ENCODE measurements at regions not wholly inside any gene's neighbourhood (a gene's known extent, or its start where the extent isn't known, plus 50 kb on each side); places are given as distances from the start of the nearest gene placed in this dataset.
"Not testable (repeated sequence)": the region's sequence is repeated elsewhere in the genome, so short reads cannot be mapped to it uniquely, and the experiment has no call there.

DNA sequence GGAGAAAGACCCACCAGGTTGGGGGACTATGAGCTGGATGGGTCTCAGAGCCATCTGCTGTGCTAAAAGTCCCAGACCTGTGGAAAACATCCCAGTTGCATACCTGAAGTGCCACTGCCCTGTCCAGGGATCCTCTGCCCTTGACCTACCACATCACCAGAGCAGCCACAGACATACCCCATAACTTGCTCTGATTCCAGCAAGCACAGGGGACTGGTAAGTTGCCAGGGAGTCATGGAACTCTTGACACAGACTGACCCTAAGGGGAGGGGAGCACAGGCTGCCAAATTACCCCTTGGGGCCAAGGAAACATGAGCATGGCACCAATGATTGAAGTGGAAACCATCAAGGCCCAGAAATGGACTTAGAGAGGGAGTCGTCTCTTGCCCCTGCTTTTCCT, 1335.1 kb upstream of the ALCAM start:
- no peak for TF ChIP-seq CTCF (IDR thresholded peaks at IDR 0.05; ENCODE audit: insufficient read depth, low read depth, low read length, missing control alignments)
- DNase-seq (ENCODE audit: low read depth): no peak
- no peak overlapping the region for H3K4me3 ChIP-seq (ENCODE audit: low read depth, low read length)

GRCh38 chr3:104032283-104032682, 1334.4 kb upstream of the ALCAM start:
- H3K4me3 ChIP-seq (ENCODE audit: low read depth, low read length): no peak overlapping the region
- DNase-seq (ENCODE audit: low read depth): no peak
- TF ChIP-seq CTCF (IDR thresholded peaks at IDR 0.05; ENCODE audit: insufficient read depth, low read depth, low read length, missing control alignments): no peak

- no peak for TF ChIP-seq CTCF (IDR thresholded peaks at IDR 0.05; ENCODE audit: insufficient read depth, low read depth, low read length, missing control alignments)
- H3K4me3 ChIP-seq (ENCODE audit: low read depth, low read length): no peak overlapping the region
- no peak for DNase-seq (ENCODE audit: low read depth)
Observed at GRCh38 chr3:104040896-104041295, 1325.8 kb upstream of the ALCAM start.

GRCh38 chr3:104043001-104043543, 1323.6 kb upstream of the ALCAM start:
- not testable (repeated sequence) for H3K4me3 ChIP-seq (ENCODE audit: low read depth, low read length); DNase-seq (ENCODE audit: low read depth)

DNA sequence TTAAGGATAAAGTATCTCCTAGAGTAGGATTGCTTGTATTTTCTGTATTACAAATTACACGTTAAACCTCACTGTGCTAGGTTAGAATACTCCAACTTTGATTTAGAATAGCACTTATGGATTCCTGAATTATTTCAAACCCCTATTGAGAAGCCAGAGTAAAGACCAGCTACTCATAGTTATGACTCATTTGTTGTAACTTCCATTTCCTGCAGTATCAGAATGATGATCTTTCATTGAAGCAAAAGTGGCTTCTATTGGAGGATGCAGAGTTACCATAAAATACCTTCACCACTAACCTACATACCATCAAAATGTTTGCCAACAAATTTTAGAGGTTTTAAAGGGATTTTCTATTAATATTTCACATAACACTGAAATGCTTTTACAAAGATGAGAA, 1322.7 kb upstream of the ALCAM start:
- TF ChIP-seq CTCF (IDR thresholded peaks at IDR 0.05; ENCODE audit: insufficient read depth, low read depth, low read length, missing control alignments): no peak
- no peak overlapping the region for H3K4me3 ChIP-seq (ENCODE audit: low read depth, low read length)
- DNase-seq (ENCODE audit: low read depth): no peak

- no peak for TF ChIP-seq CTCF (IDR thresholded peaks at IDR 0.05; ENCODE audit: insufficient read depth, low read depth, low read length, missing control alignments)
- no peak for DNase-seq (ENCODE audit: low read depth)
- no peak overlapping the region for H3K4me3 ChIP-seq (ENCODE audit: low read depth, low read length)
Observed at GRCh38 chr3:104066658-104067057, 1300.1 kb upstream of the ALCAM start.

GRCh38 chr3:104069114-104069513, 1297.6 kb upstream of the ALCAM start:
- TF ChIP-seq CTCF (IDR thresholded peaks at IDR 0.05; ENCODE audit: insufficient read depth, low read depth, low read length, missing control alignments): no peak
- no peak for DNase-seq (ENCODE audit: low read depth)
- H3K4me3 ChIP-seq (ENCODE audit: low read depth, low read length): no peak overlapping the region
